B cell (primary cell): ENCODE measurements at regions not wholly inside any gene's neighbourhood (a gene's known extent, or its start where the extent isn't known, plus 50 kb on each side); places are given as distances from the start of the nearest gene placed in this dataset.

ENCODE experiments used
- ATAC-seq: fragments of 200-7000 bp; cut with Tn5 transposase; one replicate; pipeline ENCODE4 v1.10.0; 2021; ENCODE audit warnings: low read depth, mild to moderate bottlenecking, moderate number of reproducible peaks, moderate library complexity
- CTCF ChIA-PET: fragments of 350-600 bp; sonication (Branson Sonifier 250); formaldehyde crosslinking; loops from one replicate; lab custom pipeline; 2021; ENCODE audit warnings: antibody characterized with exemption, inconsistent platforms; lab: Charles Lee
- POLR2A ChIA-PET: fragments of 350-600 bp; sonication (Branson Sonifier 250); formaldehyde crosslinking; loops from one replicate; lab custom pipeline; 2021; ENCODE audit warnings: antibody characterized with exemption; lab: Charles Lee
- DNase-seq: peaks from one replicate; pipeline ENCODE4 v3.0.0; 2013
- H2AFZ ChIP-seq: 2 replicates; pipeline ENCODE4 v1.6.1; 2012; ENCODE audit warnings: mild to moderate bottlenecking, low read depth, low read length; ENCODE audit not compliant: insufficient read depth, poor library complexity, severe bottlenecking
- H3K27ac ChIP-seq, 2 donors: 1 replicate in 1 of 2; 2 replicates in 1 of 2; pipeline ENCODE4 v1.5.1; 2012 to 2013; ENCODE audit warnings: low read length in 2 of 2, mild to moderate bottlenecking in 2 of 2, moderate library complexity in 1 of 2
- H3K27me3 ChIP-seq, 4 experiments: fragments of 200-600 bp in 1 of 4; sonication (generic) in 1 of 4; replicated peaks in 1 of 4; 1 replicate in 2 of 4; 2 replicates in 2 of 4; pipeline versions ENCODE4 v1.6.1 to v1.7.0; 2013 to 2016; ENCODE audit warnings: low read length in 3 of 4, mild to moderate bottlenecking in 2 of 4, mixed read lengths in 1 of 4, moderate library complexity in 1 of 4; ENCODE audit not compliant: insufficient read depth in 4 of 4, control insufficient read depth in 3 of 4; ENCODE audit errors: control extremely low read depth in 1 of 4
- H3K36me3 ChIP-seq, 2 experiments: replicated peaks in 1 of 2; 1 replicate in 1 of 2; 2 replicates in 1 of 2; pipeline versions ENCODE4 v1.6.1 to v1.7.1; 2013; ENCODE audit warnings: low read length in 1 of 2; ENCODE audit not compliant: insufficient read depth in 2 of 2, control insufficient read depth in 1 of 2; ENCODE audit errors: control extremely low read depth in 1 of 2, extremely low read depth in 1 of 2
- H3K4me1 ChIP-seq, 2 donors: fragments of 200-600 bp in 1 of 2; sonication (generic) in 1 of 2; 1 replicate in 1 of 2; 2 replicates in 1 of 2; pipeline versions ENCODE4 v1.5.1 to v1.6.1; 2013 to 2017; ENCODE audit warnings: low read length in 2 of 2; ENCODE audit not compliant: control insufficient read depth in 2 of 2, insufficient read depth in 2 of 2
- H3K4me2 ChIP-seq: replicated peaks from 2 replicates; pipeline ENCODE3; 2012; ENCODE audit warnings: mild to moderate bottlenecking, low read depth, low read length; ENCODE audit not compliant: poor library complexity, severe bottlenecking
- H3K4me3 ChIP-seq, 5 experiments: fragments of 200-600 bp in 1 of 5; sonication (generic) in 1 of 5; 1 replicate in 3 of 5; 2 replicates in 2 of 5; pipeline versions ENCODE4 v1.5.1 to v1.7.0; 2011 to 2016; ENCODE audit warnings: low read length in 4 of 5, mild to moderate bottlenecking in 4 of 5, low read depth in 2 of 5, control low read depth in 1 of 5, moderate library complexity in 1 of 5; ENCODE audit not compliant: insufficient read depth in 1 of 5; ENCODE audit errors: control extremely low read depth in 1 of 5, extremely low read depth in 1 of 5
- H3K79me2 ChIP-seq: fragments of 200-600 bp; sonication (generic); one replicate; pipeline ENCODE4 v1.6.0; 2016; ENCODE audit warnings: low read length; ENCODE audit not compliant: control insufficient read depth, insufficient read depth
- H3K9ac ChIP-seq: fragments of 200-600 bp; sonication (generic); 2 replicates; pipeline ENCODE4 v1.6.1; 2017; ENCODE audit warnings: mild to moderate bottlenecking, low read length, moderate library complexity
- H3K9me3 ChIP-seq, 3 donors: one replicate each; pipeline versions ENCODE4 v1.6.1 to v1.7.1; 2013; ENCODE audit warnings: low read length in 2 of 3; ENCODE audit not compliant: control insufficient read depth in 2 of 3, insufficient read depth in 1 of 3; ENCODE audit errors: control extremely low read depth in 1 of 3
- H4K20me1 ChIP-seq: 2 replicates; pipeline ENCODE4 v1.6.0; 2012; ENCODE audit warnings: mild to moderate bottlenecking, low read length; ENCODE audit not compliant: insufficient read depth, control insufficient read depth, poor library complexity, severe bottlenecking
- H3K27ac Mint-ChIP-seq: one replicate; pipeline ENCODE4 v1.8.0; 2021; ENCODE audit warnings: mixed read lengths
- H3K27me3 Mint-ChIP-seq: one replicate; pipeline ENCODE4 v1.8.0; 2021; ENCODE audit warnings: mixed read lengths
- H3K4me1 Mint-ChIP-seq: one replicate; pipeline ENCODE4 v1.8.0; 2021; ENCODE audit warnings: mixed read lengths
- H3K4me3 Mint-ChIP-seq: one replicate; pipeline ENCODE4 v1.8.0; 2021; ENCODE audit warnings: mixed read lengths
- H3K9me3 Mint-ChIP-seq: one replicate; pipeline ENCODE4 v1.8.0; 2022; ENCODE audit warnings: mixed read lengths; ENCODE audit not compliant: insufficient read depth
- EZH2 ChIP-seq: IDR thresholded peaks from 2 replicates; pipeline ENCODE4 v1.6.1; 2012; ENCODE audit warnings: borderline replicate concordance, low read depth, mild to moderate bottlenecking, moderate library complexity, low read length; ENCODE audit not compliant: insufficient read depth, poor library complexity, severe bottlenecking
- WGBS: methylation state at CpG from one replicate; pipeline ENCODE4 v1.1.5; 2013; ENCODE audit warnings: missing lambda C conversion rate; ENCODE audit not compliant: insufficient coverage; 5-methylcytosine and 5-hydroxymethylcytosine counted together
- intact Hi-C: fragments of 100-400 bp; cut with micrococcal nuclease; formaldehyde crosslinking; loops from one replicate; pipeline ENCODE4 v1.10.0; 2022
- TF ChIP-seq, protein P1 (sequence below): fragments of 200-600 bp; IDR thresholded peaks from one replicate; pipeline ENCODE4 v1.8.0; 2022; ENCODE audit warnings: antibody characterized with exemption, mild to moderate bottlenecking

DNA sequence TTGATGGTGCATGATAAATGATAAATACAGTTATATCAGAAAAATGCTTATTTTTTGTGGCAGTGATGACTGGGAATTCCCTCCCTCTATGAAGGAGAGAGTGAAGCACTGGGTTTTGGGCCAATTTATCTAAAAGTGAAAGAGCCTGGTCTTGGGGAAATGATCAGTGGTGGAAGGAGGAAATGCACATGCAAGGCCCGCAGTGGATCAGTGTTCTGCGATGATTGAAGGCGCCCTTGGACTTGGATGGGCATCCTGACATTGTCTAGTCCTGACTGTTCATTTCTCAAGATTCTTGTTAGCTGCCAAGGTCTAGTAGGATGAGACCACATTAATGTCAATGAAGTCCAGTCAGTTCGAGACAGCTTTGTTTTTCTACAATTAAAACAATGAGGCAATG is 272.0 kb upstream of the SLC35B3 start:
- H3K27ac ChIP-seq, result no peak overlapping the region
- no peaks in the 10 kb centered on the region for H3K4me1 ChIP-seq
- no peaks in the 10 kb centered on the region for H3K4me1 Mint-ChIP-seq
- no peak overlapping the region for H3K4me2 ChIP-seq
- H3K27ac Mint-ChIP-seq, result no peak overlapping the region
- no peak overlapping the region for H3K4me3 Mint-ChIP-seq
- H3K9me3 Mint-ChIP-seq, result no peaks in the 10 kb centered on the region
- 78% methylated on average over 4 of the region's 4 CpGs for WGBS
- H3K4me3 ChIP-seq, result no peak overlapping the region
- H4K20me1 ChIP-seq, result no peaks in the 10 kb centered on the region
- ATAC-seq (no peak), DNase-seq (no peak)
- no peak overlapping the region for H3K9ac ChIP-seq
- H3K27me3 ChIP-seq, result no peaks in the 10 kb centered on the region
- no peaks in the 10 kb centered on the region for H3K36me3 ChIP-seq
- ChIA-PET POLR2A (no interaction called here), CTCF (no interaction called here)
- intact Hi-C loops, result no loop called here
- no peak overlapping the region for H2AFZ ChIP-seq
- H3K9me3 ChIP-seq, result no peaks in the 10 kb centered on the region
- H3K27me3 Mint-ChIP-seq, result no peaks in the 10 kb centered on the region
- H3K79me2 ChIP-seq, result no peaks in the 10 kb centered on the region
- no peak for TF ChIP-seq EZH2
- TF ChIP-seq, protein P1, sequence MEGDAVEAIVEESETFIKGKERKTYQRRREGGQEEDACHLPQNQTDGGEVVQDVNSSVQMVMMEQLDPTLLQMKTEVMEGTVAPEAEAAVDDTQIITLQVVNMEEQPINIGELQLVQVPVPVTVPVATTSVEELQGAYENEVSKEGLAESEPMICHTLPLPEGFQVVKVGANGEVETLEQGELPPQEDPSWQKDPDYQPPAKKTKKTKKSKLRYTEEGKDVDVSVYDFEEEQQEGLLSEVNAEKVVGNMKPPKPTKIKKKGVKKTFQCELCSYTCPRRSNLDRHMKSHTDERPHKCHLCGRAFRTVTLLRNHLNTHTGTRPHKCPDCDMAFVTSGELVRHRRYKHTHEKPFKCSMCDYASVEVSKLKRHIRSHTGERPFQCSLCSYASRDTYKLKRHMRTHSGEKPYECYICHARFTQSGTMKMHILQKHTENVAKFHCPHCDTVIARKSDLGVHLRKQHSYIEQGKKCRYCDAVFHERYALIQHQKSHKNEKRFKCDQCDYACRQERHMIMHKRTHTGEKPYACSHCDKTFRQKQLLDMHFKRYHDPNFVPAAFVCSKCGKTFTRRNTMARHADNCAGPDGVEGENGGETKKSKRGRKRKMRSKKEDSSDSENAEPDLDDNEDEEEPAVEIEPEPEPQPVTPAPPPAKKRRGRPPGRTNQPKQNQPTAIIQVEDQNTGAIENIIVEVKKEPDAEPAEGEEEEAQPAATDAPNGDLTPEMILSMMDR, result no peak

DNA sequence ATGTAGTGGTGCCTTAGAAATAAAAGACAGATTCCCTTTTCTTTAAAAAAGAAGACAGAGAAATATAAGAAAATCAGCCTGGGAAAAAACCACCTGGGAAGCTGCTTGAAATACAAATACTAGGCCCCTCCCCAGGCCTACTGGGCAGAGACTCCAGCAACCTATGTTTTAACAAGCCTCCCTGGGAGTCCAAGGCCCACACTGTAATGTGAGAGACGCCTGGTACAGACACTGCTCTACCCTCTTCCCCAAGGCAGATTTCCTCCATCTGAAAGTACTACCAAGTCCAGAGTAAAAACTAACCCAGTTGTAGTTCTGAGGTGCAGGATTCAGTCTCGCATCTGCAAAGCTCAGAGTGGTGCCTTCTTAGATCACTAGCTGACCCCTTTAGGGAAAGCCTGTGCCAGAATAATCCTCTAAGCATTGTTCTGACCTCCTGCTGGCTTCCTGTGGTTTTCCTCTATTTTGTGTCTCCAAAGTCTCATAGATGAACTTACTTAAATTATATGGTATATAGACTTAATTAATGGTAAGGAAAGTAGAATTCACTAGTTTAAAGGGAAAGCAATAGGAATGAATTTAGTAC is 270.2 kb upstream of the SLC35B3 start:
- no peaks in the 10 kb centered on the region for H3K27me3 ChIP-seq
- H3K9me3 ChIP-seq, result no peaks in the 10 kb centered on the region
- ChIA-PET CTCF (no interaction called here), POLR2A (no interaction called here)
- TF ChIP-seq EZH2, result no peak
- TF ChIP-seq, protein P1, result no peak
- H3K79me2 ChIP-seq, result no peaks in the 10 kb centered on the region
- H3K36me3 ChIP-seq, result no peaks in the 10 kb centered on the region
- 82% methylated on average over 2 of the region's 2 CpGs for WGBS
- no peaks in the 10 kb centered on the region for H3K4me1 ChIP-seq
- H4K20me1 ChIP-seq, result no peaks in the 10 kb centered on the region
- no peak overlapping the region for H3K27ac ChIP-seq
- H3K4me3 Mint-ChIP-seq, result no peak overlapping the region
- no peaks in the 10 kb centered on the region for H3K4me1 Mint-ChIP-seq
- H3K4me3 ChIP-seq, result no peak overlapping the region
- no peak for ATAC-seq
- no peak for DNase-seq
- H3K4me2 ChIP-seq, result no peak overlapping the region
- intact Hi-C loops, result no loop called here
- H3K9ac ChIP-seq, result no peak overlapping the region
- no peaks in the 10 kb centered on the region for H3K27me3 Mint-ChIP-seq
- H2AFZ ChIP-seq, result no peak overlapping the region
- no peak overlapping the region for H3K27ac Mint-ChIP-seq
- H3K9me3 Mint-ChIP-seq, result no peaks in the 10 kb centered on the region
